ENCODE measurements at regions not wholly inside any gene's neighbourhood (a gene's known extent, or its start where the extent isn't known, plus 50 kb on each side); places are given as distances from the start of the nearest gene placed in this dataset.

DNA sequence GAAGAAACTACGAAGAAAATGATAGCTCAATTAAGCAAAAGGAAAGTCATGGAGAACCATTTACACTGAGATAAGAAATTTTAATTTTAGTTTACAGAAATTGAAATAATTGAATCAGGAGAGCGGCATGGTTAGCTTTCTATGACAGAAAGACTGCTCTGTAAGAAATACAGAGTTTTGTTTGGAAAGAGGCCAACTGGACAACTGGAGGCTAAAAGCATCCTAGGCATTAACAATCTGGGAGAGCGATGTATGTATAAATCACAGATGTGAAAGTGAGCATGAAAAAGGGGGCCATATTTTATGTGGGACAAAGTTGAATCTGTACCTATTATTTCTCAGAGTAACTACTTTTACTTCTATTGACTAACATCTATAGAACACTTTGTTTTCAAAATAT is 1608.8 kb upstream of the PCDH20 start:
- H3K27ac ChIP-seq: no peak overlapping the region
- H3K4me1 ChIP-seq (replicated peaks in 1 of 2): no peaks in the 10 kb centered on the region
- DNase-seq: no peak
- no peaks in the 10 kb centered on the region for H3K36me3 ChIP-seq (replicated peaks in 1 of 2)
- intact Hi-C loops (cut with DNase I): no loop called here
- H3K9me3 ChIP-seq (replicated peaks in 1 of 3): peaks cover 0 to 3% (median 0%) of the 10 kb centered on the region in 3 donors
- H3K27me3 ChIP-seq: no peaks in the 10 kb centered on the region
- TF ChIP-seq CTCF (IDR thresholded peaks at IDR 0.05): no peak
- no peak for TF ChIP-seq POLR2A (IDR thresholded peaks at IDR 0.05)
- no peak overlapping the region for H3K4me3 ChIP-seq
- 40 to 48% (median 44%) methylated on average over 3 of the region's 3 CpGs for WGBS, 4 donors

GRCh38 chr13:63011996-63012395 is 1596.3 kb upstream of the PCDH20 start:
- intact Hi-C loops (cut with DNase I): no loop called here

DNA sequence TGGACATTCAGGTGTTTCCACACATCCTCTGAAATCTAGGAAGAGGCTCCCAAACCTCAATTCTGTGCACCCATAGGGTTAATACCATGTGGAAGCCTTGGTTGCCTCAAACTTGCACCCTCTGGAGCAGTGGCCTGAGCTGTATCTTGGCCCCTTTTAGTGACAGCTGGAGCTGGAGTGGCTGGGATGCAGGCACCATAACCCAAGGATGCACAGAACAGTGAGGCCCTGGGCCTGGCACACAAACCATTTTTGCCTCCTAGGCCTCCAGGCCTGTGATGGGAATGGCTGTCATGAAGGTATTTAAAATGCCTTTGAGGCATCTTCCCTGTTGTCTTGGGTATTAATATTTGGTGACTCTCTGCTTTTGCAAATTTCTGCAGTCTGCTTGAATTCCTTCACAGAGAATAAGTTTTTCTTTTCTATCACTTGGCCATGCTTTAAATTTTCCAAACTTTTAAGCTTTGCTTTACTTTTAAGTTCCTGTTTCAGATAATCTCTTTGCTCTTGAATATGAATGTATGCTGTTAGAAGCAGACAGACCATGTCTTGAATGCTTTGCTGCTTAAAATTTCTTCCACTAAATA is 1594.5 kb upstream of the PCDH20 start:
- H3K4me1 ChIP-seq (replicated peaks in 1 of 2): no peaks in the 10 kb centered on the region
- intact Hi-C loops (cut with DNase I): no loop called here
- H3K36me3 ChIP-seq (replicated peaks in 1 of 2): no peaks in the 10 kb centered on the region
- H3K27me3 ChIP-seq: no peaks in the 10 kb centered on the region
- no peak overlapping the region for H3K27ac ChIP-seq
- no peak for DNase-seq
- H3K9me3 ChIP-seq (replicated peaks in 1 of 3): no peaks in the 10 kb centered on the region
- H3K4me3 ChIP-seq: no peak overlapping the region
- TF ChIP-seq POLR2A (IDR thresholded peaks at IDR 0.05): no peak

More at GRCh38 chr13:63011996-63012395, 1596.3 kb upstream of the PCDH20 start:
- 68 to 74% (median 73%) methylated on average over 2 of the region's 2 CpGs for WGBS, 4 donors
- Histone ChIP-seq H3K9me3 (replicated peaks in 1 of 3) (no peaks in the 10 kb centered on the region), H3K36me3 (replicated peaks in 1 of 2) (no peaks in the 10 kb centered on the region), H3K4me1 (replicated peaks in 1 of 2) (no peaks in the 10 kb centered on the region), H3K27ac (no peak overlapping the region), H3K4me3 (no peak overlapping the region), H3K27me3 (no peaks in the 10 kb centered on the region)
- no peak for TF ChIP-seq CTCF (IDR thresholded peaks at IDR 0.05)
- no peak for TF ChIP-seq POLR2A (IDR thresholded peaks at IDR 0.05)
- DNase-seq: no peak

DNA sequence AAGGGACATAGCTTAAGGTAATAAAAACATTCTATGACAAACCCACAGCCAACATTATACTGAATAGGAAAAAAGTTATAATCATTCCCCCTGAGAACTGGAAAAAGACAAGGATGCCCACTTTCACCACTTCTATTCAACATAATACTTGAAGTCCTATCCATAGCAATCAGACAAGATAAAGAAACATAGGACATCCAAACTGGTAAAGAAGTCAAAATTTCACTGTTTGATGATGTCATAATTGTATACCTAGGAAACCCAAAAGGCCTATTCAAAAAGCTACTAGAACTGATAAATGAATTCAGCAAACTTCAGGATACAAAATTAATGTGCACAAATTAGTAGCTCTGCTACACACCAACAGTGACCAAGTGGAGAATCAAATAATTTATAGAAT is 1590.0 kb upstream of the PCDH20 start:
- no peaks in the 10 kb centered on the region for H3K36me3 ChIP-seq (replicated peaks in 1 of 2)
- no peaks in the 10 kb centered on the region for H3K9me3 ChIP-seq (replicated peaks in 1 of 3)
- H3K4me1 ChIP-seq (replicated peaks in 1 of 2): no peaks in the 10 kb centered on the region
- H3K27me3 ChIP-seq: no peaks in the 10 kb centered on the region
- intact Hi-C loops (cut with DNase I): no loop called here
- H3K27ac ChIP-seq: no peak overlapping the region
- no peak for DNase-seq
- no peak overlapping the region for H3K4me3 ChIP-seq
- TF ChIP-seq POLR2A (IDR thresholded peaks at IDR 0.05) (no peak), CTCF (IDR thresholded peaks at IDR 0.05) (no peak)

DNA sequence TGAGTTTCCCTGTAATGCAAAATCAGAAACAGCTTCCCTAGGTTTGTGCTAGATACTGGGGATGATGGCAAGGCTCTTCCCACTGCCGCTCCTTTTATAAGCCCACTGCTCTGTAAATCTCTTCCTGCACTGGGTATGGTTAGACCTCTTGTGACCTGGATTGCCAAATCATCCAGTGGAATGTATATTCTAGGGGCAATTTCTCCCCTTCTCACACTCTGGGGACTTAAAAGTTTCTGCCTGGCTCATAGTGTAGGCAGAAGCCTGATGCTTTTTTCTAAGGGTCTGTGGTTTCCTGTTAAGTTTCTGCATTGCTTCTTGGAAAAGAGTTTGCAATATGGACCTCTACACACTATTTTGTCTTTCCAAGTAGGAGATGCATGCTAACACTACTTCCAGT is 1582.0 kb upstream of the PCDH20 start:
- Histone ChIP-seq H3K4me1 (replicated peaks in 1 of 2) (no peaks in the 10 kb centered on the region), H3K27ac (no peak overlapping the region), H3K36me3 (replicated peaks in 1 of 2) (no peaks in the 10 kb centered on the region), H3K4me3 (no peak overlapping the region), H3K27me3 (no peaks in the 10 kb centered on the region), H3K9me3 (replicated peaks in 1 of 3) (no peaks in the 10 kb centered on the region)
- intact Hi-C loops (cut with DNase I): no loop called here
- no peak for DNase-seq
- WGBS, 4 donors: 67 to 87% (median 80%) methylated on average over 1 of the region's 1 CpG
- TF ChIP-seq POLR2A (IDR thresholded peaks at IDR 0.05): no peak
- no peak for TF ChIP-seq CTCF (IDR thresholded peaks at IDR 0.05)
